Psoas muscle (tissue), 7 donors: ENCODE measurements at regions not wholly inside any gene's neighbourhood (a gene's known extent, or its start where the extent isn't known, plus 50 kb on each side); places are given as distances from the start of the nearest gene placed in this dataset.

Experiments used
- ATAC-seq, 4 donors: fragments of 200-7000 bp; cut with Tn5 transposase; one replicate each; pipeline ENCODE4 v1.9.1; 2020; ENCODE audit warnings: moderate library complexity in 3 of 4, mild to moderate bottlenecking in 2 of 4
- DNase-seq, 2 donors: peaks; one replicate each; pipeline ENCODE4 v3.0.0-alpha.2; 2020
- H3K27ac ChIP-seq: fragments of 200-600 bp; one replicate; pipeline ENCODE4 v1.8.0; 2022
- H3K27me3 ChIP-seq, 3 donors: fragments of 200-600 bp in 1 of 3; one replicate each; pipeline versions ENCODE4 v1.6.1 to v1.8.0; 2013 to 2022; ENCODE audit warnings: low read length in 2 of 3, mild to moderate bottlenecking in 2 of 3, moderate library complexity in 1 of 3; ENCODE audit not compliant: insufficient read depth in 3 of 3
- H3K36me3 ChIP-seq, 2 donors: fragments of 200-600 bp in 1 of 2; one replicate each; pipeline versions ENCODE4 v1.6.1 to v1.8.0; 2013 to 2022; ENCODE audit warnings: low read depth in 1 of 2, mild to moderate bottlenecking in 1 of 2, moderate library complexity in 1 of 2; ENCODE audit not compliant: insufficient read depth in 1 of 2
- H3K4me1 ChIP-seq: fragments of 200-600 bp; one replicate; pipeline ENCODE4 v1.8.0; 2022
- H3K4me3 ChIP-seq: fragments of 200-600 bp; one replicate; pipeline ENCODE4 v1.8.0; 2022; ENCODE audit warnings: mild to moderate bottlenecking
- H3K9me3 ChIP-seq: fragments of 200-600 bp; one replicate; pipeline ENCODE4 v1.8.0; 2022
- CTCF ChIP-seq: fragments of 200-600 bp; IDR thresholded peaks from one replicate; pipeline ENCODE4 v1.8.0; 2022; ENCODE audit warnings: antibody characterized with exemption
- WGBS, 3 donors: extraction: QIAGEN DNeasy Blood & Tissue Kit; methylation state at CpG; one replicate each; pipeline versions ENCODE4 v1.1.6 to v1.1.7; 2013; 5-methylcytosine and 5-hydroxymethylcytosine counted together
- intact Hi-C, 2 donors: fragments of 100-400 bp; cut with DNase I; formaldehyde crosslinking; loops; one replicate each; pipeline versions ENCODE4 v1.11.0 to v1.14.2; 2022
- donor health status: healthy with polysubstance abuse.
- donor health status: DM: no; HTN: no; CAD: no; lungs with moderate emphysema.
- donor health status: Bipolar disorder and iron deficiency.
- donor health status: healthy.
- donor health status: DM: yes; HTN: yes; CAD: no.
- donor health status: DM: no; HTN: no; CAD: no.
- donor health status: DM: yes; HTN: yes; CAD: no.

- no peak for TF ChIP-seq CTCF
These were observed 146.8 kb downstream of the FZD1 start for GRCh38 chr7:91411060-91411459.

GRCh38 chr7:91412298-91412697, 148.1 kb downstream of the FZD1 start:
- DNase-seq, result no peak
- ATAC-seq, result no peak
- intact Hi-C loops, result no loop called here
- no peaks in the 10 kb centered on the region for H3K36me3 ChIP-seq
- no peak overlapping the region for H3K4me3 ChIP-seq
- no peaks in the 10 kb centered on the region for H3K4me1 ChIP-seq
- 44 to 47% (median 46%) methylated on average over 2 of the region's 2 CpGs for WGBS, 3 donors
- H3K27ac ChIP-seq, result no peak overlapping the region
- TF ChIP-seq CTCF, result no peak
- no peaks in the 10 kb centered on the region for H3K9me3 ChIP-seq
- H3K27me3 ChIP-seq, result no peaks in the 10 kb centered on the region

More at GRCh38 chr7:91411060-91411459, 146.8 kb downstream of the FZD1 start:
- WGBS, 3 donors, result 60 to 69% (median 64%) methylated on average over 4 of the region's 4 CpGs
- no peak for ATAC-seq
- no peaks in the 10 kb centered on the region for H3K27me3 ChIP-seq
- no peak for DNase-seq
- no peaks in the 10 kb centered on the region for H3K36me3 ChIP-seq
- no peak overlapping the region for H3K4me3 ChIP-seq
- intact Hi-C loops, result no loop called here
- no peaks in the 10 kb centered on the region for H3K9me3 ChIP-seq
- no peaks in the 10 kb centered on the region for H3K4me1 ChIP-seq
- H3K27ac ChIP-seq, result no peak overlapping the region

- H3K27me3 ChIP-seq, result no peaks in the 10 kb centered on the region
- no peaks in the 10 kb centered on the region for H3K9me3 ChIP-seq
- ATAC-seq (no peak), DNase-seq (no peak)
- TF ChIP-seq CTCF, result no peak
- intact Hi-C loops, result no loop called here
- no peaks in the 10 kb centered on the region for H3K4me1 ChIP-seq
- WGBS, 3 donors, result 49 to 63% (median 53%) methylated on average over 2 of the region's 2 CpGs
- H3K36me3 ChIP-seq, result no peaks in the 10 kb centered on the region
- no peak overlapping the region for H3K27ac ChIP-seq
- no peak overlapping the region for H3K4me3 ChIP-seq
These were observed 150.5 kb downstream of the FZD1 start for GRCh38 chr7:91414734-91415133.

- 68 to 71% (median 71%) methylated on average over 4 of the region's 4 CpGs for WGBS, 3 donors
- ATAC-seq (no peak), DNase-seq (no peak)
- Histone ChIP-seq H3K36me3 (no peaks in the 10 kb centered on the region), H3K27ac (no peak overlapping the region), H3K4me1 (no peaks in the 10 kb centered on the region), H3K9me3 (no peaks in the 10 kb centered on the region), H3K4me3 (no peak overlapping the region), H3K27me3 (no peaks in the 10 kb centered on the region)
- TF ChIP-seq CTCF, result no peak
- intact Hi-C loops, result no loop called here
These were observed 152.1 kb downstream of the FZD1 start for GRCh38 chr7:91416155-91416865.

GRCh38 chr7:91420606-91421005, 156.4 kb downstream of the FZD1 start:
- H3K27ac ChIP-seq, result no peak overlapping the region
- no peak overlapping the region for H3K4me3 ChIP-seq
- H3K36me3 ChIP-seq, result no peaks in the 10 kb centered on the region
- no peaks in the 10 kb centered on the region for H3K27me3 ChIP-seq
- H3K4me1 ChIP-seq, result no peaks in the 10 kb centered on the region
- ATAC-seq (no peak), DNase-seq (no peak)
- 68 to 76% (median 74%) methylated on average over 4 of the region's 4 CpGs for WGBS, 3 donors
- H3K9me3 ChIP-seq, result no peaks in the 10 kb centered on the region
- intact Hi-C loops, result no loop called here
- no peak for TF ChIP-seq CTCF
